ENCODE measurements at regions not wholly inside any gene's neighbourhood (a gene's known extent, or its start where the extent isn't known, plus 50 kb on each side); places are given as distances from the start of the nearest gene placed in this dataset.

DNA sequence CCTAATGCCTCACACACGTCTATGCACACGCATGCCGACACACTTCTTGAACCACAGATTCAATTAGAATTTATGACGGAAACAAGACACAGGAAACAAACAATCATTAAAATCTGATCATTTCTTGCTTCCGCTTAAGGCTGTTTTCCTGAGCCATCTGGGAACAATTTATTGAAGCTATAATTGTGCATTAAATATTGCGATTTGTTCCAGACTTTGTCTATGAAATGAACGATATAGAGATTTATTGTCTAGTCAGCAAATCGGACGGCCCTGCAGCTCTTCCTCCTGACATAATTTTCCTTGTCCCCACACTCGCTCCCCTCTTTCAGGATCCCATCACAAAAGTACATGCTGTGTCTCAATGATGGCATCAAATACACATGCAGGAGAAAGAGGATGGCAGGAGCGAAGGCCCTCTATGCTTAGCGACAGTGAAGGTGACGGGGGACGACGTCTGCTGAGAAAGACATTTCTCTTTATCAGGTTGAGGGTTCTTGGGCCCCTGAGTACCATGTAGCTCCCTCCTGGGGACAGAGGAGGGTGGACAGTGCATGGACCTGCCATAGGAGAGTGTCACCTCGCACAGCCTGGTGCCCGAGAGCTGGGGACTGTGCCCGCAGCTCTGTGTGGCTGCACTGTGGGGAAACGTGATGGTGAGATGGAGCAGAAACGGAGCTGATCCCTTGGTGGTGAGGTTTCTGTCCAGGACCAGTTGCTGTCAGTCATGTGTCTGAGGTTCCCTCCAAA, 157.3 kb downstream of the ACKR3 start:
- TF ChIP-seq MYNN (CRISPR knock-in tag; IDR thresholded peaks at IDR 0.05; ENCODE audit: low read depth) = no peak
- TF ChIP-seq, protein P1, sequence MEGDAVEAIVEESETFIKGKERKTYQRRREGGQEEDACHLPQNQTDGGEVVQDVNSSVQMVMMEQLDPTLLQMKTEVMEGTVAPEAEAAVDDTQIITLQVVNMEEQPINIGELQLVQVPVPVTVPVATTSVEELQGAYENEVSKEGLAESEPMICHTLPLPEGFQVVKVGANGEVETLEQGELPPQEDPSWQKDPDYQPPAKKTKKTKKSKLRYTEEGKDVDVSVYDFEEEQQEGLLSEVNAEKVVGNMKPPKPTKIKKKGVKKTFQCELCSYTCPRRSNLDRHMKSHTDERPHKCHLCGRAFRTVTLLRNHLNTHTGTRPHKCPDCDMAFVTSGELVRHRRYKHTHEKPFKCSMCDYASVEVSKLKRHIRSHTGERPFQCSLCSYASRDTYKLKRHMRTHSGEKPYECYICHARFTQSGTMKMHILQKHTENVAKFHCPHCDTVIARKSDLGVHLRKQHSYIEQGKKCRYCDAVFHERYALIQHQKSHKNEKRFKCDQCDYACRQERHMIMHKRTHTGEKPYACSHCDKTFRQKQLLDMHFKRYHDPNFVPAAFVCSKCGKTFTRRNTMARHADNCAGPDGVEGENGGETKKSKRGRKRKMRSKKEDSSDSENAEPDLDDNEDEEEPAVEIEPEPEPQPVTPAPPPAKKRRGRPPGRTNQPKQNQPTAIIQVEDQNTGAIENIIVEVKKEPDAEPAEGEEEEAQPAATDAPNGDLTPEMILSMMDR (CRISPR knock-in tag; IDR thresholded peaks at IDR 0.05) = no peak
- TF ChIP-seq POLR2A (IDR thresholded peaks at IDR 0.05; ENCODE audit: insufficient read depth in 1 of 2, low read depth in 2 of 2, low read length in 2 of 2) = no peak

Data from HepG2 (cell line).